OCI-LY3 (cell line): ENCODE measurements at regions not wholly inside any gene's neighbourhood (a gene's known extent, or its start where the extent isn't known, plus 50 kb on each side); places are given as distances from the start of the nearest gene placed in this dataset.

Source experiments
- CTCF ChIP-seq: fragments of 200-600, 300-600 bp; sonication (generic); IDR thresholded peaks from 2 replicates; pipeline ENCODE4 v1.5.1; 2014; ENCODE audit warnings: antibody characterized with exemption, low read length, low read depth
- EZH2phosphoT487 ChIP-seq: fragments of 200-600 bp; shearing (Covaris generic); IDR thresholded peaks from 2 replicates; pipeline ENCODE4 v1.6.1; 2018; ENCODE audit warnings: antibody characterized with exemption, mixed run types, low read depth

DNA sequence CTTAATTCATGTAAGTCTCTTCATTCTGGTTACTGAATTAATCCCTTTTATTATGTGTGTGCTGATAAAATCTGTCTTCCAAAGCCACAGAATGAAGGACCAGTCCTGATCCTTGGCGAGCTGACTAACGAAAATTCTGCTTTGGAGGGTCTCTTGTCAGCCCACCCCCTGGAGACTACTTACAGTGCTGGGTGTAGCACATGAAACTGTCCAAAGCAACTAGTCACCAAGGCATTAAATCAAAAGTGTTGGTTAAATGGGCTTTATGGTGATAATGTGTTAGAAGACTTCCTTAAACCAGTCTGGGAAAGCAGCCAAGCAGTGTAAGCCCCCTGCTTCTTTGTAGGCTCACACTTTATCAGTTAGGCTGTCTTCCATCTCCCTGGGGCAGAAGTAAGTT lies 420.2 kb downstream of the SUCLG1 start:
- no peak for TF ChIP-seq CTCF
- TF ChIP-seq EZH2phosphoT487, result no peak
